CD4-positive, alpha-beta T cell treated with Interleukin-10 for 1 hour (primary cell): ENCODE measurements at regions not wholly inside any gene's neighbourhood (a gene's known extent, or its start where the extent isn't known, plus 50 kb on each side); places are given as distances from the start of the nearest gene placed in this dataset.
"Not testable (repeated sequence)": the region's sequence is repeated elsewhere in the genome, so short reads cannot be mapped to it uniquely, and the experiment has no call there.

Source experiments
- DNase-seq: peaks from one replicate; pipeline ENCODE4 v3.0.0-alpha.2; 2020

DNA sequence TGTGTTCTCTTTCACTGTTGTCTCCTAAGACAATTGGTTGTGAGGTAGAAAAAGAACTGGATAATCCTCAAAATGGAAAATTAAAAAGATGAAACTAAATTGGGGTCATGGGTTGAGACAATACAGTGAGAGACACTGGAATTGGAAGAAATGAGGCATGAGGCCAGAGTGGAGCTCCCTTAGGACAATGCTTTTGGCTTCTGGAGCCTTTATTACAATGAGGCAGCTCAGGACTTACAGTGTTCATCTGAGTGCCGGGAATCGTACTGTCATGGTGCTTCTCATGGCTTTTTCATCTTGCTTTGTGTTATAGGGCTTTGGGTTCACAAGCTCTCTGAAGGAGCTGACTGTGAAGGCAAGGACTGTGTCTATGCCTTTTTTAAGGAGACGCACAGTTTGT, 293.5 kb downstream of the SOX2 start:
- no peak for DNase-seq

DNA sequence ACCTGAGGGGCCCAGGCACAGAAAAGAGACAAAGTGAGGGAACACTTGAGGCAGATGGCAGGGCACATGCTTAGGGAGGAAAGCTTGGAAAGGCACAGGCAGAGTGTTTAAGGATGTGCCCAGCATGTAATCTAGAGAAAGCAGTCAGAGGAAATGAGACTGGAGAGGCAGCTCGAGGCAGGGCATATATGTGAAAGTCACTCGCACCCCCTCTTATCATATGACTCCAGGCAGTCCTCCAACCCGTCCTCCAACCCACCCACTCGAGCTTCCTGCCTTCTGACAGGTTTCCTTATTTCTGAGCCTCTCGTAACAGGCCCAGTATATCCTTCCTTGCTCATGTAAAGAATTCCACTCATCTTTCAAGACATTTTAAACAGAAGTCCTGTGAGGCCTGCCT, 294.0 kb downstream of the SOX2 start:
- no peak for DNase-seq

DNA sequence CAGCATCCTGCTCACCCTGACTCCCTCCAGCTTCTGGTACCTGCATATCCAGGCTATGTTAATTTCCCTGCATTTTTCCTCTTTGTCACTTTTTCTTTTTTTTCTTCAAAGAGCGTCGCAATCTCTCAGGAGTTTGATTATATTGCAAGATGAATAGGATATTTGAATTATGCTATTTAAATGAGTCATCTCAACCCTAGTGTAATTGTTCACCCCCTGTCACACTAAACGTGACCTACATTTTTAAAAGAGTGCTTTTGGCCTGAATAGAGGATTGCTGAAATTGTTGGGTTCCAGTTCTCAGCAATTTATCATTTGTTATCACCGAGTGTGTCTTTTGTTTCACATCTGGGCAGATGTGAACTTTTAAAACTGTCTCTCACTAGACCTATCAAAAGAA, 294.7 kb downstream of the SOX2 start:
- DNase-seq = no peak

DNA sequence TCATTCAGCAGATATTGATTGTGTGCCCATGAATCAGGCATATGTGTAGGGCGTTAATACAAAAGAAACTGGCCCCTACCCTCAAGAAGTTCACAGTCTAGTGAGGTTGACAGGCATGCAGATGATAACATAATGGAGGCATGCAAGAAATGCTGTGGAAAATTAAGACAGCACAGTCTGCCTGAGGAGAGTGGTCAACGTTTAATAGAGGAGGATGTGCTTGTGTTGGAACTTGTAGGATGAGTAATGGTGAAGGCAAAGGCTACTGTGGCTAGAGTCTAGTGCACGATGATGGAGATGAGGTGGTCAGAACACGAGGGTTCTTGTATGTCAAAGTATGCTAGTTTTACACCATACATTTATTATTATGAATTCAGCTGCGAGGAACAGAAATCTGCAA, 295.7 kb downstream of the SOX2 start:
- no peak for DNase-seq

DNA sequence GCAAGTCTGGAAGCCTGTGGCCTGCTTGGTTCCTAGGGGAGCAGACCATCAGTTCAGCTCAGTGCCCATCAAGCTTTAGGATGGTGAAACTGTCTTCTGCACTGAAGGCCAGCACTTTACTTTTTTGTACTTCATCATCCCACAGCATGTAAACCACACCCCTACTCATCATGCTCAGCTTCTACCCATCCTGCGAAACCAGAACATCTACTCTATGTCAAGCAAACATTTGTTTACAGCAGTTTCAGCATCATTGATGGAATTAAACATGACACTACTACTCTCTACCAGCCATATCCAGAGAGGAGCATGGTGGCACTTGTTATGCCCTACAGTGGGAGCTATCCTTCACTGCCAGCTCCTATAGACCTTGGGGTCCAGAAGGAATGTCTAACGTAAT, 306.6 kb downstream of the SOX2 start:
- no peak for DNase-seq

DNA sequence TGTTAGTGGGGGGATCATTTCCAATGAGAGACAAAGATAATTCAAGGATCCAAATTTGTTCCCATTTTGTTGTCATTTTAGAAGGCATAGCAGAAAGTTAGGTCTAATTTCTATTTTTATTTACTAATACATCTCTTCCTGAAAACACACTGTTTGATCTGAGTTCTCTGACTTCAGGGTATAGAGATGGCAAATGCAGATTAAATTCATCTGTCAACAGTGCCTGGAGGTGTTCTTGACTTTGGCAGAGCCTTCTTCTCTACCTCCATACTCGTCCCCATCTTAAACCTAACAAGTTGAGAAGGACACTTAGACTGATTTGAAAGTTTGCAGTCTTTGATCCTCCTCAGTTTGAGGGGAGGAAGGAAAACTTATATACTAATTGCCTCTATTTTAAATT, 308.2 kb downstream of the SOX2 start:
- no peak for DNase-seq

DNA sequence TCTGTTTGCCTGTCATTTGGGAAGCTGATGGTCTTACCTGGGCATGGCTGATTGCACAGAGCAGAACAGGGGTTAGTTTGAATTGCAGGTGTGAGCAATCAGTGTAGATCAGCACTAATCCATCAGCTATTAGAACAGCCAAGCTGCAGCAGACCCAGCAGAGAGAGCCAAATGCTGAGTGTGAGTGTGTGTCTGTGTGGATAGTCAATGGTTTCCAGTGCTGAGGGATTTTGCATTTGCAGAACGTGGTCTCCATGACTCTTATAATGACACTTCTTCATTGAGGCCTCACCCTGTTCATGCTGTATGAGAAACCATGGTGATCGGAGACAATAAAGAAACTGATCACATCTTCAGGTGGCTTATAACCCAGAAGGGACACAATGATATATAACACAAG, 312.1 kb downstream of the SOX2 start:
- no peak for DNase-seq

DNA sequence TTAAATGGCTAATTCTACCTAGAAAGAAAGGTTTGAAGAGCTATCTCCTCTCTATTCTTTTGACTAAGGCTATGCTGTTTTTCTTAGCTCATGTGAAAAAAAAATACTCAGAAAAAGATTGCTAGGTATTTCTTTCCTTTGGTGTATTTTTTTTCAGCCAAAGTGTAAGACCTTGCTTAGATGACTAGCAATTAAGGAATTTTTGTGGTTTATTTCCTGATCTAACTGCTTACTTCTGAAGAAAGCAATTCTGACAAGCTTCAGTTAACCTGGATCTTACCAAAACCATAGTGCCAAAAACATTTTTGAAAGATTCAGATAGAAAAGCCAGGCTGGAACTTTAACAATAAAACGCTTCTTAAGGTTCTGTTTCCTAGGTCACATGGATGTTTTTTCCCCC, 315.6 kb downstream of the SOX2 start:
- DNase-seq = no peak

DNA sequence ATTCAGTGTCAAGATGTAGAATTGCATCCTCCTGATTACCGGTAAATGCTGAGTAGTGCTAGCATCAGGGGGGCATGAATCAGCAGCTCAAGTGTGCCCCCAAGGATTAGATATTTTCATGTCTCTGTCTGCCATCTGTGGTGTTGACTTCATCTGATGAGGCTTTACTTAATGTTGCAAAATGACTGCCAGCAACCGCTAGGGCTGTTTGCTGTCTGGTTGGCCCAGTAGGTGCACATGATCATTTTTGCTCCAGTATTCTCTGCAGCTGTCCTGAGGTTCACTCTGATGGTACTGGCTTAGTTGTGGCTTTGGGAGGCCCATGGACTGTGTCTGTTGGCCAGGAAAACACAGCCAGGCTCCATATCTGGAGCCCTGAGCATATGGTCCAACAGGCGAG, 316.4 kb downstream of the SOX2 start:
- DNase-seq = no peak

DNA sequence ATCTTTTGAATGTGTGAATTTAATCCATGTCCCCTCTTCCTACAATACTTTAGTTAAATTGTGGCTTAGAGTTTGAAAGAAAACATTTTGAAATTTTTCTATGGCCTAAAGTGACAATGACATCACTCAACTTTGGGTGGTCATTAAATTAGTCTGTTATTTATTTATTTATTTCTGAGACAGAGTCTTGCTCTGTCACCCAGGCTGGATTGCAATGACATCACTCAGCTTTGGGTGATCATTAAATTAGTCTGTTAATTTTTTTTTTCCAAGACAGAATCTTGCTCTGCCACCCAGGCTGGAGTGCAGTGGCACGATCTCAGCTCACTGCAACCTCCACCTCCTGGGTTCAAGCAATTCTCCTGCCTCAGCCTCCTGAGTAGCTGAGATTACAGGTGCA, 322.5 kb downstream of the SOX2 start:
- not testable (repeated sequence) for DNase-seq

DNA sequence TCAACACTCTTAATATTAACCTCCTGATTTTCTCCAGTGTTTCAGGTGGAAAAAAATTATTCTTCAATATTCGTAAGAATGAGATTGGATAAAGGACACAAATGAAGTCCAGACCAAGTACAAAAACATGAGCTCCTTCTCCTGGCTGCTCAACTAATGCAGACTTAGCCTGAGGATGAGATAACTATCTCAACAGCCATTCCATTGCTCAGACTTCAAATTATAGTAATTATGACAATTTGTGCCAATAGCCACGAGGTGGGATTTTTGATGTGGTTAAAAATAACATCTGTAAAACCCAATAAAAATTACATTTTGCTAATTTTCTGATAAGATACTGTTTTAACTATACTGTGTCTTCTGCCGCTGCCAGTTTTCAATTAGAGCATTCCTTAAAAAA, 323.6 kb downstream of the SOX2 start:
- DNase-seq = no peak

DNA sequence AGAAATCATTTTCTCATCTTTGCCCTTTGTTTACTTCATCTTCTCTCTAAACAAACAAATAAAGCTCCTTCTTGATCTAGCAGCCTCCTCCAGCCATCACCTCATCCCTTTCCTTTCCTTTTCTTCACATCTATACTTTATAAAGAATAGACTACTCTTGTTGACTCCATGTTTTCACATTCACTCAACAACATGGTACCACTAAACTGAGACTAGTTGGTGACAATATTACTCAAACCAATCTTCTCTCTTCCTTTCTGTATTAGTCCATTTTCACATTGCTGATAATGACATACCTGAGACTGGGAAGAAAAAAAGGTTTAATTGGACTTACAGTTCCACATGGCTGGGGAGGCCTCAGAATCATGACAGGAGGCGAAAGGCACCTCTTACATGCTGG, 324.7 kb downstream of the SOX2 start:
- DNase-seq = no peak

DNA sequence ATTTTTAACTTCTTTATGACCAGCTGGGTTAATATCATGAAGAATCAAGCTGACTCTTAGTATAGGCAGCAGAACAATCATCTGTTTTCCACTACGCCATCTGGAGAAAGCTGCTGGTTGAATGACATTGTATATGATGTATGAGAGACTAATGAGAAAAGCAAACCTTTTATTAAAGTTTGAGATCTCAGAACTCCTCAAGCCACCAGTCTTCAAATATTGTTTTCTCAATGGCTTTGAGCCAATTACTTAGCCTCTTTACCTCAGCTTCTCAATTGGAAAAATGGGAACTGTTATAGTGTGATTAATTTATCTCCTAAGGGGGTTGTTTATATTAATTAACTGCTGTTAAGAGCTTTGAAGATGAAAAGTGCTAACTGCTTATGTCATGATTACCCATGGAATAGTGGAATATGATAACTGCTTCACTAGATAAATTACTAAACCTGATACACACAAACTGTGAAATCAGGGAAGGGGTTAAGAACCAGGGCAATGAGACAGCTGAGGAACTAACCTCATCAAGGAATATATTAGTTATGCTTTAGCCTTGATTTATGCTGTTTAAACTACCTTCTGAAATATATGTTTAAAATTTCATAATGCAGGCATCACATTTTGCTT, 330.1 kb downstream of the SOX2 start:
- DNase-seq = no peak

DNA sequence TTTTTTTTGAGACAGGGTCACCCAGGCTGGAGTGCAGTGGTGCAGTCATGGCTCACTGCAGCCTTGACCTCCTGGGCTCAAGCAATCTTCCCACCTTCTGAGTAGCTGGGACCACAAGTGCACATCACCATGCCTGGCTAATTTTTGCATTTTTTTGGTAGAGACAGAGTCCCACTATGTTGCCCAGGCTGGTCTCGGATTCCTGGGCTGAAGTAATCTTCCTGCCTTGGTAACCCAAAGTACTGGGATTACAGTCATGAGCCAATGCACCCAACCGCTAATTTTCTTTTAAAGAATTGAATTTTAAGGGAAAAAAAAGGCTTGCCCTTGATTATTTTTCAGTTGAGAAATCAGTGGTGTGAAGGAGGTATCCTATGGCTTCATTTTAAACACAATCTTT, 334.0 kb downstream of the SOX2 start:
- no peak for DNase-seq

DNA sequence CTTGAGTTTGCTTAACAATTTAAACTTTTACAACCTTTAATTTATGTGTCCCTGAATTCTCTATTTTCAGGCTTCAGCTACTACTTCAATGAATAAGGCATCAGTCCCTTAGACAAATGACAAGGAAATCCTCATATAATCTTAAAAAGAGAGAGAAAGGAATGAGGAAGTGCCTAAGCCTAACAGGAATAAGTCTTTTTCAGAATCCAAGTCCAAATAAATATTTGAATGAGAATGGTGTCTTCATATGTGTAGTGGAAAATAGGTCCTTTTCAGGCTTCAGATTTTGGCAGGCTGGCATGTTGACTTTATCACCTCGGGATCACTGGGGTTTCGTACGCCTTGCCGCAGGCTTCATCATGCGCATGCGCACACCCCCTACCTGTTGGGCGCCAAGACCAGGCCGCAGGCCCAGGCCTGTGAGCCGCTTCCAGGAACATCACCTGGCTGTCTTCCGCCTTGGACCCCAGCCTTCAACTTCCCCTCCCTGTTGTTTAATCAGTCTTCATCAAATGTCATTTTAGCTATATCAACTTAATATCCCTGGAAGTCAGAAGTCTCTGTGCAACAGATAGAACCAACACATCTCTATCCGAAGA, 334.5 kb downstream of the SOX2 start:
- no peak for DNase-seq

DNA sequence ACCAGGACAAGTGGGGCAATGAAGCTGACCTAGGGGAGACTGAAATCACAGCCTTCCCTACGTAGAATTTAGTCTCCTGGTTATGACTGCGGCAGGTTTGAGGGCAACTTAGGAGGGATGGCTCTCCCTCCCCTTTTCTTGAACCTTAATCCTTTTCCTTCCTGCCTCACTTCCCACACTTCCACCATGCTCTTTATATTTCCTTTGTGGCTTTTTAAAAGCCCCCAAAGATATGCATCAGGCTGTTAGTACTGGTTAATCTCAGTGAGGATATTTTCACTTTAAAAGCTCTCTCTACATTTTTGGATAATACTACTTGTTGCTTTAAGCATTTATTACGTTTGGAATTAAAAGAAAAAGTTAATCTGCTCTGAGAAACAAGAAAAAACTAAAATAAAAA, 339.2 kb downstream of the SOX2 start:
- no peak for DNase-seq

DNA sequence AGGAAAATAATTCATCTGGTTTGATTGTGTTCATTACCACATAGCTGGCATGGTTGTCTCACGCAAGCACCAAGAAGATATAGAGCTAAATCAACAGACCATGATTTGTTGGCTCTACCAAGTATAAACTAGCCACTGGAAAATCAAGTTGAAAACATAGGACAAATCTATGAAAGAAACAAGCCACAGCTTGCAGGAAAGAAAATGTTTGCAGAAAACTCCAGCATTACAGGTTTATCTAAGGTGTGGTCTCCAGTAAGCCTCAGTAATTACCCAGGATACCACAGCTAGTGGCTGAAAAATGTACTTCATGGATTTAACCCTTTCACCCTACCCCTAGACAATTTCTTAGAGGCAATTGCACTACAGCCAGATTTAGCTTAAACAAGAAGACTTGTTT, 340.6 kb downstream of the SOX2 start:
- no peak for DNase-seq

DNA sequence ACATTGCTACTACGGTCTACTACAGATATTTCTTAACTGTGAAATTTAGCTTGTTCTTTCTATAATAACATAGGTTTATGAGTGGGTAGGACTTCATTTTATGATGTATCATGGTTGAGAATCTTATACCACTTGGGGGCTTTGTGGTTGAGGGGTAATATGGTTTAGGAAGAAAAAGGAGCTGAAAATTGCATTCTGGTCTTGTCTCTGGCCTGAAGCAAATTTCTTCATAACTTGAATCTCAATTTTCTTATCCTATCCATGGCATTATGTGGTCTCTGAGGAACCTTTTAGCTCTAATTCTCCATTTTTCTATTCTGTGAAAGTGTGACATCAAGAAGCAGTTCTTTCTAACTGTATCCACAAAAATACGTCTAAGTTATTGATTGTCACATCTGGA, 341.0 kb downstream of the SOX2 start:
- DNase-seq = no peak

DNA sequence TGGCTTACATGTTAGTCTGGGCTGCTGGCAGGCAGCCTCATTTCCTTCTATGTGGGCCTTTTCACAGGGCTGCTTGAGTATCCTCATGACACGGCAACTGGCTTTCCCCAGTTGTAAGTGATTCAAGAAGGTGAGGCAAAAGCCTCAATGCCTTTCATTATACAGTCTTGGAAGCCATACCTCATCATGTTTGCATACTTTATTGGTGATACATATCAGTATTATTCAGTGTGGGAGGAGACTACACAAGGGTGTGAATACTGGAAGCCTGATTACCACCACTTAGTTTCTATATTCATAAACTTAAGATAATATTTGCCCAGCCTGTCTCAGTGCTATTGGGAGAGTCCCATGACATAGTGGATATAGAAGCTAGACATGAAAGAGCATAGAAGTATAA, 346.8 kb downstream of the SOX2 start:
- no peak for DNase-seq

DNA sequence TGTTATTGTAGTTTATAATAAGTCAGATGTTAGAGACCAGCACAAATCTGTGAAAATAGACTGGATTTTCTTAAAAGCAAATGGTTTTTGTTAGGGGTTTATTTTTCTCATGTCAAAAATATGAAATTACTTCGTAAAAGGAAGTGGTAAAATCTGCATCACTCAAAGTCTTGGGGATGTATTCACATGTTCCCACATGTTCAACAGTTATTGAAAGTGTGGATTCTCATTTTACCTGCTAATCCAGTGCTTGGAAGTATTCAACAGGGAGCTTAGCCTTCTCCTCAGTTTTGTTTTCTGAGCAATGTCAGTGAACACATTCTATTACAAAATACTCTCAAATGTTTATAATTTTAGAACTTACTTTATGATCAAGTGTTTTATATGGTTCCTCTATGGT, 352.0 kb downstream of the SOX2 start:
- no peak for DNase-seq

DNA sequence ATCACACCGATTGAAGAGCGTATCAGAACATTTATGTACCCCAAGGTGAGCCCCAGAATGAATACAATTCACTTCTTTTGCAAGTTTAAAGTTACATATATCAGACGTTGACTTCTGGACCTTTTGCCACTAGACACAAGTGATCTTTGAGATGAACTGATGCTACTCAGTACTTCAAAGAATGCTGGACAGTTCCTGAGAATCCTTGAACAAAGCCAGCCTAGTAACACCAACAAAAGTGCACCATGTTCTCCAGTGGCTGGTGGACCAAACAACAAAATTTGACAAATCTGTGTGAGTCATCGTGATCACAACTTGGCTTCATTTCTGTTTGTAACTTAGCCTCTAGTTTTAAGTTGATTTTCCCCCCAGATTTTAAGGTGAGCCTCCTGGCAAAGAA, 355.7 kb downstream of the SOX2 start:
- no peak for DNase-seq

DNA sequence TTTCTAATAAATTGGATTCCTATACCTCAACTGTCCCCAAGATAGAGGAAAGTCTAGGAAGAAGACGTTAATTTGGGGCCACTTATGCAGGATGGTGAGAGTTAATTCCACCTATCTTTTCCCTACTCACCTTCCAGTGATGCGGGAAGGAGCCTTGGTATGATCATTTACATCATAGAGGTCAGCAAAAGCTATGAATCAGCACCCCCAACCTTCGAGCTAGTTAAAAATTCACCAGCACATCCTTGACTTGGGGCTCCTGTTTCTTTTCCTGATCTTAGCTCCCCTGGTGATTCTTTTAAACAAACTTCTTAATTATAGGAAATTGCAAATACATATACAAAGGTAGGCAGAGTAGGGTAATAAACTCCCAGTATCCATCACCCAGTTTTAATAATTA, 366.6 kb downstream of the SOX2 start:
- DNase-seq = no peak

DNA sequence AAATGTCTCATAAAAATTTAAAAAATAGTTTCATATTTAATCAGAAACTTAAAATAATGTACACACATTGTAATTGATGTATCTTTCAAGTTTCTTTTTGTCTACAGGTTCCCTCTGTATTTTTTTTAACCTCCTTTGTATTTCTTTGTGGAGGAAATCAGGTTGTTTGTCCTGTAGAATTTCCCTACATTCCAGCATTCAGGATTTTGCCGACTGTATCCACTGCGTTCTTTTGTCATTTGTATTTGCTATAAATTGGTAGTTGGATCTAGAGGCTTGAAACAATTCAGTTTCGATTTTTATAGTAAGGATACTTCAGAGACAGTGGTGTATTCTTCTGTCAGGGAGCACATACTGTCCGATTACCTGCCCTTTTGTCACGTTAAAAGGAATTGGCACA, 367.2 kb downstream of the SOX2 start:
- DNase-seq = no peak

DNA sequence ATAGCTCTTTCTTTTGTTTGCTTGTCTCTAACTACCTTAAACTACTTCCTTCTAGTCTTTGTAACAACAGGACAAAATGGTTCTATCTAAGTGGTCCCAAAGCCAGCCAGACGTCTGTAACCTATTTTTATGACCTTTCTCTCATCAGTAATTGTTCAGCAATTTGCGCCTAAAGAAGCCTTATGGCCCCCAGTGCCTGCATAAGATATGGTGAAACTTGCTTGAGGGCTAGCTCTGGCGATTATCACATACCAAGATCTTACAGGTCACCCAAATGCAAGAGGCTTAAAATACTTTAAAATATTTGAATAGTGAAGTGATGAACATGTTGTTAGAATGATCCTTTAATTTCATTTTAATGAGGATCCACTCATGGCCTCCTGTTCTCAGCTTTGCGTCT, 369.4 kb downstream of the SOX2 start:
- no peak for DNase-seq

DNA sequence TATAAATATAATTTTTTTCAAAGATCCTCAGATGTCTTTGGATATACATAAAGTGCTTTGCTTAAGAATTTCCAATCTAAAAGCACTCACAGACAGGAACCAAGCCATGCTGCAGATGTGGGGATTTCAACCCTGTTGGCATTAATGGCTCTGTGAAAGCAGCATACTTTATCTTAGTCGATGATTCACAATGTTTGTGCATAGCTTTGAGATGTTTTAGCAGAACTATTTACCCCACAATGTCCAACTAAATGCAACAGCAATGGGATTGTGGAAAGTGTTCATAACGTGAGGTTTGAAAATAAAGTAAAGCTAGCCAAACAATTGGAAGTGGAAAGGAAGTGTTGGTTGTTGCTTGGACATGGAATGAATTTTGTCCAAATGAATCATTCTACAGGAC, 371.4 kb downstream of the SOX2 start:
- no peak for DNase-seq
